ENCODE measurements at regions not wholly inside any gene's neighbourhood (a gene's known extent, or its start where the extent isn't known, plus 50 kb on each side); places are given as distances from the start of the nearest gene placed in this dataset.

- no peak for TF ChIP-seq CTCF (IDR thresholded peaks at IDR 0.05)
- Histone ChIP-seq H3K9me3 (replicated peaks in 1 of 2; ENCODE audit: control insufficient read depth in 1 of 2, insufficient read depth in 1 of 2, low read length in 2 of 2) (no peaks in the 10 kb centered on the region), H3K27ac (ENCODE audit: low read depth in 1 of 2, low read length in 2 of 2) (no peak overlapping the region), H4K20me1 (ENCODE audit: insufficient read depth, low read length) (no peaks in the 10 kb centered on the region), H3K36me3 (replicated peaks in 1 of 2; ENCODE audit: control insufficient read depth in 1 of 2, insufficient read depth in 2 of 2, low read length in 2 of 2) (no peaks in the 10 kb centered on the region), H3K9ac (ENCODE audit: insufficient read depth, low read length, poor library complexity, severe bottlenecking) (no peak overlapping the region), H3K27me3 (ENCODE audit: control insufficient read depth in 2 of 2, insufficient read depth in 2 of 2, low read length in 2 of 2) (no peaks in the 10 kb centered on the region), H3K4me1 (ENCODE audit: control insufficient read depth in 1 of 2, insufficient read depth in 2 of 2, low read length in 2 of 2) (no peaks in the 10 kb centered on the region), H2AFZ (ENCODE audit: insufficient read depth, low read depth, low read length, poor library complexity, severe bottlenecking) (no peak overlapping the region), H3K79me2 (ENCODE audit: insufficient read depth, low read length) (no peaks in the 10 kb centered on the region), H3K4me2 (replicated peaks; ENCODE audit: extremely low read depth, low read length, poor library complexity, severe bottlenecking) (no peak overlapping the region), H3K4me3 (replicated peaks in 1 of 3; ENCODE audit: low read depth in 2 of 3, low read length in 3 of 3) (no peak overlapping the region)
- H3K9me3 Mint-ChIP-seq, result peaks cover 0 to 4% (median 1%) of the 10 kb centered on the region in 7 donors
- H3K4me1 Mint-ChIP-seq, result no peaks in the 10 kb centered on the region
- intact Hi-C loops (cut with micrococcal nuclease), result no loop called here
- no peak overlapping the region for H3K4me3 Mint-ChIP-seq
- no peak for DNase-seq
- no peak overlapping the region for H3K27ac Mint-ChIP-seq
- H3K36me3 Mint-ChIP-seq, result no peaks in the 10 kb centered on the region
- no CpG with 5 or more reads among the region's 1 CpG for WGBS (ENCODE audit: insufficient coverage)
- no peaks in the 10 kb centered on the region for H3K27me3 Mint-ChIP-seq (ENCODE audit: low read depth in 3 of 3)
Observed at GRCh38 chr4:35690271-35690670, 554.0 kb downstream of the ARAP2 start.

GRCh38 chr4:35695003-35695402 lies 549.3 kb downstream of the ARAP2 start:
- intact Hi-C loops (cut with micrococcal nuclease), result no loop called here
- H3K9ac ChIP-seq (ENCODE audit: insufficient read depth, low read length, poor library complexity, severe bottlenecking), result no peak overlapping the region
- no peaks in the 10 kb centered on the region for H3K79me2 ChIP-seq (ENCODE audit: insufficient read depth, low read length)
- no peak overlapping the region for H3K4me3 ChIP-seq (replicated peaks in 1 of 3; ENCODE audit: low read depth in 2 of 3, low read length in 3 of 3)
- DNase-seq, result no peak
- H3K36me3 Mint-ChIP-seq, result no peaks in the 10 kb centered on the region
- no peak overlapping the region for H3K4me3 Mint-ChIP-seq
- no peak overlapping the region for H3K27ac Mint-ChIP-seq
- no peak overlapping the region for H3K27ac ChIP-seq (ENCODE audit: low read depth in 1 of 2, low read length in 2 of 2)
- H3K9me3 Mint-ChIP-seq, result peaks cover 0 to 10% (median 3%) of the 10 kb centered on the region in 7 donors
- H3K27me3 Mint-ChIP-seq (ENCODE audit: low read depth in 3 of 3), result no peaks in the 10 kb centered on the region
- H3K27me3 ChIP-seq (ENCODE audit: control insufficient read depth in 2 of 2, insufficient read depth in 2 of 2, low read length in 2 of 2), result no peaks in the 10 kb centered on the region
- H3K4me1 Mint-ChIP-seq, result no peaks in the 10 kb centered on the region
- H4K20me1 ChIP-seq (ENCODE audit: insufficient read depth, low read length), result no peaks in the 10 kb centered on the region
- no peak for TF ChIP-seq CTCF (IDR thresholded peaks at IDR 0.05)
- H3K4me1 ChIP-seq (ENCODE audit: control insufficient read depth in 1 of 2, insufficient read depth in 2 of 2, low read length in 2 of 2), result no peaks in the 10 kb centered on the region
- 100% methylated on average over 2 of the region's 3 CpGs for WGBS (ENCODE audit: insufficient coverage)
- H3K4me2 ChIP-seq (replicated peaks; ENCODE audit: extremely low read depth, low read length, poor library complexity, severe bottlenecking), result no peak overlapping the region
- H3K9me3 ChIP-seq (replicated peaks in 1 of 2; ENCODE audit: control insufficient read depth in 1 of 2, insufficient read depth in 1 of 2, low read length in 2 of 2), result peaks cover 0 to 3% of the 10 kb centered on the region in 2 donors
- H3K36me3 ChIP-seq (replicated peaks in 1 of 2; ENCODE audit: control insufficient read depth in 1 of 2, insufficient read depth in 2 of 2, low read length in 2 of 2), result no peaks in the 10 kb centered on the region
- H2AFZ ChIP-seq (ENCODE audit: insufficient read depth, low read depth, low read length, poor library complexity, severe bottlenecking), result no peak overlapping the region
